Endothelial cell of umbilical vein (primary cell): ENCODE measurements at regions not wholly inside any gene's neighbourhood (a gene's known extent, or its start where the extent isn't known, plus 50 kb on each side); places are given as distances from the start of the nearest gene placed in this dataset.

ENCODE experiments used
- BruUV-seq: library from RNA; stranded (reverse); fragments of 400-500 nt; replicated peaks from 2 replicates; lab custom pipeline; 2021; lab: Mats Ljungman, UMichigan
- CTCF ChIA-PET: fragments of 300-600, 350-600 bp; sonication (Branson Sonifier 250); formaldehyde crosslinking; loops from one replicate; lab custom pipeline; 2021; ENCODE audit warnings: antibody characterized with exemption, inconsistent platforms; lab: Charles Lee
- POLR2A ChIA-PET: fragments of 300-600, 350-600 bp; sonication (Branson Sonifier 250); formaldehyde crosslinking; loops from one replicate; lab custom pipeline; 2021; ENCODE audit warnings: antibody characterized with exemption, inconsistent platforms; lab: Charles Lee
- DNase-seq: peaks from one replicate; pipeline ENCODE4 v3.0.0-alpha.2; 2011; ENCODE audit warnings: low read depth, low spot score
- FAIRE-seq: peaks from 2 replicates; lab custom pipeline; 2011; peaks lifted over from hg19 to GRCh38; lab: Jason Lieb, UNC
- H2AFZ ChIP-seq: 2 replicates; pipeline ENCODE4 v1.6.0; 2012; ENCODE audit warnings: low read depth, low read length, control low read depth, inconsistent platforms
- H3K27ac ChIP-seq: 2 replicates; pipeline ENCODE4 v1.5.1; 2011; ENCODE audit warnings: low read depth, mild to moderate bottlenecking, control low read depth, low read length, moderate library complexity; ENCODE audit not compliant: insufficient read depth
- H3K27me3 ChIP-seq, 2 experiments: 2 replicates each; pipeline versions ENCODE4 v1.6.0 to v1.6.1; 2011; ENCODE audit warnings: low read length in 2 of 2, mixed read lengths in 1 of 2; ENCODE audit not compliant: control insufficient read depth in 2 of 2, insufficient read depth in 2 of 2
- H3K36me3 ChIP-seq, 2 experiments: 2 replicates in 1 of 2; 3 replicates in 1 of 2; pipeline ENCODE4 v1.5.1; 2011; ENCODE audit warnings: low read length in 2 of 2, mild to moderate bottlenecking in 1 of 2, moderate library complexity in 1 of 2; ENCODE audit not compliant: control insufficient read depth in 2 of 2, insufficient read depth in 2 of 2; ENCODE audit errors: extremely low read depth in 1 of 2
- H3K4me1 ChIP-seq: 3 replicates; pipeline ENCODE4 v1.5.1; 2011; ENCODE audit warnings: mild to moderate bottlenecking, low read length; ENCODE audit not compliant: control insufficient read depth, insufficient read depth; ENCODE audit errors: extremely low read depth
- H3K4me2 ChIP-seq: 2 replicates; pipeline ENCODE4 v1.6.1; 2011; ENCODE audit warnings: low read length, control low read depth, mixed read lengths; ENCODE audit not compliant: insufficient read depth
- H3K4me3 ChIP-seq, 3 experiments: fragments of 200-600 bp in 1 of 3; sonication (generic), shearing (Covaris generic) in 1 of 3; replicated peaks in 1 of 3; 2 replicates each; pipeline ENCODE4 v1.5.1; 2011 to 2016; ENCODE audit warnings: control low read depth in 3 of 3, low read length in 3 of 3, mild to moderate bottlenecking in 2 of 3, inconsistent platforms in 1 of 3, low read depth in 1 of 3, moderate library complexity in 1 of 3; ENCODE audit not compliant: insufficient read depth in 1 of 3
- H3K79me2 ChIP-seq: 2 replicates; pipeline ENCODE4 v1.6.0; 2012; ENCODE audit warnings: low read length, inconsistent platforms; ENCODE audit not compliant: control insufficient read depth, insufficient read depth
- H3K9ac ChIP-seq: replicated peaks from 2 replicates; pipeline ENCODE3; 2011; ENCODE audit warnings: low read length, control low read depth; ENCODE audit not compliant: insufficient read depth; ENCODE audit errors: extremely low read depth
- H3K9me1 ChIP-seq: replicated peaks from 3 replicates; pipeline ENCODE4 v1.6.0; 2011; ENCODE audit warnings: mild to moderate bottlenecking, low read length; ENCODE audit not compliant: control insufficient read depth, insufficient read depth; ENCODE audit errors: extremely low read depth
- H3K9me3 ChIP-seq: replicated peaks from 2 replicates; pipeline ENCODE4 v1.5.1; 2012; ENCODE audit warnings: low read length, inconsistent platforms; ENCODE audit not compliant: control insufficient read depth, insufficient read depth
- H4K20me1 ChIP-seq: replicated peaks from 2 replicates; pipeline ENCODE3; 2011; ENCODE audit warnings: mild to moderate bottlenecking, low read length; ENCODE audit not compliant: control insufficient read depth, insufficient read depth; ENCODE audit errors: extremely low read depth
- EZH2 ChIP-seq: IDR thresholded peaks from 2 replicates; pipeline ENCODE4 v1.6.1; 2012; ENCODE audit warnings: borderline replicate concordance, low read depth, mild to moderate bottlenecking, moderate library complexity, low read length, inconsistent platforms; ENCODE audit not compliant: severe bottlenecking
- FOS ChIP-seq: IDR thresholded peaks from 2 replicates; pipeline ENCODE4 v1.6.1; 2011; ENCODE audit warnings: mild to moderate bottlenecking, low read length, moderate library complexity, borderline replicate concordance; ENCODE audit not compliant: insufficient read depth
- GATA2 ChIP-seq: IDR thresholded peaks from 2 replicates; pipeline ENCODE4 v1.7.0; 2011; ENCODE audit warnings: low read depth, mild to moderate bottlenecking, moderate library complexity, mixed read lengths, low read length; ENCODE audit not compliant: insufficient read length, insufficient read depth
- JUN ChIP-seq: IDR thresholded peaks from 2 replicates; pipeline ENCODE4 v1.6.1; 2011; ENCODE audit warnings: borderline replicate concordance, low read depth; ENCODE audit not compliant: insufficient read length, insufficient read depth
- MYC ChIP-seq: IDR thresholded peaks from one replicate; pipeline ENCODE4 v1.6.1; 2011; ENCODE audit warnings: mild to moderate bottlenecking, low read depth, low read length
- POLR2A ChIP-seq: IDR thresholded peaks from 2 replicates; pipeline ENCODE4 v1.6.1; 2012; ENCODE audit warnings: low read depth, mild to moderate bottlenecking, control low read depth, low read length
- POLR2AphosphoS5 ChIP-seq: IDR thresholded peaks from 2 replicates; pipeline ENCODE4 v1.6.1; 2012; ENCODE audit warnings: low read depth, mild to moderate bottlenecking, control low read depth, low read length, moderate library complexity; ENCODE audit not compliant: insufficient read depth
- dilution Hi-C: fragments of 300-500 bp; cut with MboI; formaldehyde crosslinking; loops from one replicate; pipeline ENCODE4 v1.15.0; 2019; ENCODE audit warnings: low sequenced_read_pairs; ENCODE audit not compliant: extremely low pct_ligation_motif_present
- intact Hi-C: fragments of 100-400 bp; cut with micrococcal nuclease; formaldehyde crosslinking; loops from one replicate; pipeline ENCODE4 v1.10.0; 2022
- TF ChIP-seq, protein P1 (sequence below): IDR thresholded peaks from 2 replicates; pipeline ENCODE4 v1.6.1; 2011; ENCODE audit not compliant: insufficient read depth, insufficient read length
- TF ChIP-seq, protein P2 (sequence below), 2 donors: IDR thresholded peaks; 1 replicate in 1 of 2; 2 replicates in 1 of 2; pipeline ENCODE4 v1.5.1; 2011; ENCODE audit warnings: low read length in 2 of 2, mild to moderate bottlenecking in 2 of 2, moderate library complexity in 2 of 2, control low read depth in 1 of 2, inconsistent platforms in 1 of 2, low read depth in 1 of 2; ENCODE audit not compliant: insufficient read depth in 1 of 2; ENCODE audit errors: extremely low read depth in 1 of 2

DNA sequence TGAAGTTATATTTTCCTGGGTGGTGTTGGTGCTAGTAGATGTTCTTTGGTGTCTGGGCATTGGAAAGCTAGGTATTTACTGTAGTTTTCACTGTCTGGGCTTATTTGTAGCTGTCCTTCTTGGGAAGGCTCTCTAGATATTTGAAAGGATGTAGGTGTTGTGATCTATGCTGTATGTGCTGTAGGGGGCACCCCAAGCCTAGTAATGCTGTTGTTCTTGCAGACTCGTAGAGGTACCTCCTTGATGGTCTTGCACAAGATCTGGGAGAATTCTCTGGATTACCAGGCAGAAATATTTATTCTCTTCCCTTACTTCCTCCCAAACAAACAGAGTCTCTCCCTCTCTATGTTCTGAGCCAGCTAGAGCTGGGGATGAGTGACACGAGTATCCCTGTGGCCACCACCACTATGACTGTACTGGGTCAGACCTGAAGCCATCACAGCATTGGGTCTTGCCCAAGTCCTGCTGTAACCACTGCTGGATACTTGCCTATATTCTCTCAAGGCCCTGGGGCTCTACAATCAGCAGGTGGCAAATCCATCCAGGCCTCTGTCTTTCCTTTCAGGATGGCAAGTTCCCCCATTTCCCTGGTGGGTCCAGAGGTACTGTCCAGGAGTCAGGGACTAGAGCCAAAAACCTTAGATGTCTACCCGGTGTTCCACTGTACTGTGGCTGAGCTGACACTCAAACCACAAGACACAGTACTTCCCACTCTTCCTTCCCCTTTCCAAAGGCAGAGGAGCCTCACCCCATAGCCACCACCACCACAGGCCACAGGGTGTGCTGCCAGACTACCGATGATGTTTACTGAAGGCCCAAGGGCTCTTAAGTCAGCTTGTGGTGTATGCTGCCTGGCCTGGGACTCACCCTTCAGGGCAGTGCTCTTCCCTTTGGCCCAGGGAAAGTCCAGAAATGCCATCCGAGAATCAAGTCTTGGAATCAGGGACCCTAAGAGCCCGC lies 195.2 kb upstream of the DPPA4 start:
- dilution Hi-C loops = no loop called here
- FAIRE-seq = no peak
- no peak for DNase-seq

More for the DNA sequence above, 195.2 kb upstream of the DPPA4 start:
- CTCF ChIA-PET = no interaction called here
- Histone ChIP-seq H3K9ac (no peak overlapping the region), H3K4me3 (no peak overlapping the region), H3K9me3 (peaks cover 2% of the 10 kb centered on the region), H3K27ac (no peak overlapping the region), H3K4me2 (no peak overlapping the region), H3K36me3 (no peaks in the 10 kb centered on the region), H3K4me1 (no peaks in the 10 kb centered on the region), H2AFZ (no peak overlapping the region), H4K20me1 (no peaks in the 10 kb centered on the region), H3K79me2 (no peaks in the 10 kb centered on the region), H3K27me3 (no peaks in the 10 kb centered on the region), H3K9me1 (no peaks in the 10 kb centered on the region)
- intact Hi-C loops = no loop called here
- POLR2A ChIA-PET = interaction anchor here (0.6 kb wide), 1 partner anchor 1204 kb away, joined by 3 read pairs; no protein-coding TSS in a partner anchor
- no peak for TF ChIP-seq MYC
- TF ChIP-seq FOS = no peak
- no peak for TF ChIP-seq EZH2
- TF ChIP-seq, protein P1, sequence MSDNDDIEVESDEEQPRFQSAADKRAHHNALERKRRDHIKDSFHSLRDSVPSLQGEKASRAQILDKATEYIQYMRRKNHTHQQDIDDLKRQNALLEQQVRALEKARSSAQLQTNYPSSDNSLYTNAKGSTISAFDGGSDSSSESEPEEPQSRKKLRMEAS = no peak
- TF ChIP-seq, protein P2, sequence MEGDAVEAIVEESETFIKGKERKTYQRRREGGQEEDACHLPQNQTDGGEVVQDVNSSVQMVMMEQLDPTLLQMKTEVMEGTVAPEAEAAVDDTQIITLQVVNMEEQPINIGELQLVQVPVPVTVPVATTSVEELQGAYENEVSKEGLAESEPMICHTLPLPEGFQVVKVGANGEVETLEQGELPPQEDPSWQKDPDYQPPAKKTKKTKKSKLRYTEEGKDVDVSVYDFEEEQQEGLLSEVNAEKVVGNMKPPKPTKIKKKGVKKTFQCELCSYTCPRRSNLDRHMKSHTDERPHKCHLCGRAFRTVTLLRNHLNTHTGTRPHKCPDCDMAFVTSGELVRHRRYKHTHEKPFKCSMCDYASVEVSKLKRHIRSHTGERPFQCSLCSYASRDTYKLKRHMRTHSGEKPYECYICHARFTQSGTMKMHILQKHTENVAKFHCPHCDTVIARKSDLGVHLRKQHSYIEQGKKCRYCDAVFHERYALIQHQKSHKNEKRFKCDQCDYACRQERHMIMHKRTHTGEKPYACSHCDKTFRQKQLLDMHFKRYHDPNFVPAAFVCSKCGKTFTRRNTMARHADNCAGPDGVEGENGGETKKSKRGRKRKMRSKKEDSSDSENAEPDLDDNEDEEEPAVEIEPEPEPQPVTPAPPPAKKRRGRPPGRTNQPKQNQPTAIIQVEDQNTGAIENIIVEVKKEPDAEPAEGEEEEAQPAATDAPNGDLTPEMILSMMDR (IDR thresholded peaks at IDR 0.05; ENCODE audit: extremely low read depth in 1 of 2, insufficient read depth in 1 of 2, low read depth in 1 of 2, low read length in 2 of 2) = no peak
- no peak for TF ChIP-seq POLR2AphosphoS5
- no peak for TF ChIP-seq POLR2A
- no peak for TF ChIP-seq GATA2
- TF ChIP-seq JUN = no peak
- BruUV-seq = no TSS peak
